HepG2 (cell line): ENCODE measurements at regions not wholly inside any gene's neighbourhood (a gene's known extent, or its start where the extent isn't known, plus 50 kb on each side); places are given as distances from the start of the nearest gene placed in this dataset.

Experiments used
- ATAC-seq: fragments of 200-7000 bp; cut with Tn5 transposase; 3 replicates; pipeline ENCODE4 v1.9.1; 2020; ENCODE audit warnings: mild to moderate bottlenecking, moderate library complexity
- BruUV-seq: library from RNA; stranded (reverse); fragments of 400-500 nt; replicated peaks from 2 replicates; lab custom pipeline; 2021; lab: Mats Ljungman, UMichigan
- CTCF ChIA-PET: fragments of 300-600 bp; formaldehyde crosslinking; extraction: SDS; loops from one replicate; lab custom pipeline; 2021; ENCODE audit warnings: low total read pairs, inconsistent platforms, low intra/inter-chr PET ratio; lab: Yijun Ruan, JAX
- POLR2A ChIA-PET: fragments of 350-600 bp; sonication (Branson Sonifier 250); formaldehyde crosslinking; loops from one replicate; lab custom pipeline; 2020; ENCODE audit warnings: antibody characterized with exemption, inconsistent platforms; lab: Yijun Ruan, JAX
- DNase-seq: peaks from one replicate; pipeline ENCODE4 v3.0.0-alpha.2; 2015; ENCODE audit warnings: low spot score
- FAIRE-seq: peaks from 3 replicates; lab custom pipeline; 2011; peaks lifted over from hg19 to GRCh38; lab: Jason Lieb, UNC
- H2AFZ ChIP-seq: one replicate; pipeline ENCODE4 v1.6.1; 2011; ENCODE audit warnings: low read length, inconsistent platforms
- H3K27ac ChIP-seq: fragments of 300-600 bp; 3 replicates; pipeline ENCODE4 v1.8.0; 2011; ENCODE audit warnings: mixed run types, mild to moderate bottlenecking, mixed read lengths, low read length, inconsistent platforms; ENCODE audit not compliant: insufficient read depth; ENCODE audit errors: extremely low read length
- H3K27me3 ChIP-seq, 2 experiments: fragments of 200-600 bp in 1 of 2; 2 replicates in 1 of 2; 3 replicates in 1 of 2; pipeline versions ENCODE4 v1.6.0 to v1.8.0; 2011; ENCODE audit warnings: low read length in 2 of 2, mild to moderate bottlenecking in 2 of 2, moderate library complexity in 2 of 2, inconsistent platforms in 1 of 2; ENCODE audit not compliant: insufficient read depth in 2 of 2, control insufficient read depth in 1 of 2
- H3K36me3 ChIP-seq, 2 experiments: fragments of 200-600 bp in 1 of 2; replicated peaks in 1 of 2; 2 replicates in 1 of 2; 3 replicates in 1 of 2; pipeline versions ENCODE4 v1.5.1 to v1.8.0; 2011; ENCODE audit warnings: low read length in 2 of 2, inconsistent platforms in 1 of 2; ENCODE audit not compliant: insufficient read depth in 2 of 2, control insufficient read depth in 1 of 2
- H3K4me1 ChIP-seq: 2 replicates; pipeline ENCODE4 v1.5.1; 2012; ENCODE audit warnings: low read length, inconsistent platforms; ENCODE audit not compliant: insufficient read depth
- H3K4me2 ChIP-seq: 2 replicates; pipeline ENCODE4 v1.6.0; 2011; ENCODE audit warnings: low read depth, low read length, inconsistent platforms
- H3K4me3 ChIP-seq, 3 experiments: fragments of 200-600 bp in 1 of 3; sonication (generic), shearing (Covaris generic) in 1 of 3; replicated peaks in 1 of 3; 2 replicates each; pipeline ENCODE4 v1.5.1; 2011 to 2016; ENCODE audit warnings: low read length in 3 of 3, inconsistent platforms in 2 of 3, low read depth in 2 of 3, mild to moderate bottlenecking in 2 of 3, control low read depth in 1 of 3, mixed read lengths in 1 of 3; ENCODE audit not compliant: insufficient read depth in 1 of 3
- H3K79me2 ChIP-seq: one replicate; pipeline ENCODE4 v1.6.1; 2011; ENCODE audit warnings: low read length, inconsistent platforms; ENCODE audit not compliant: insufficient read depth
- H3K9ac ChIP-seq: 2 replicates; pipeline ENCODE4 v1.6.0; 2011; ENCODE audit warnings: mild to moderate bottlenecking, low read depth, low read length, inconsistent platforms; ENCODE audit not compliant: insufficient read depth
- H3K9me3 ChIP-seq: 2 replicates; pipeline ENCODE4 v1.5.1; 2012; ENCODE audit warnings: mild to moderate bottlenecking, low read length
- H4K20me1 ChIP-seq: 2 replicates; pipeline ENCODE4 v1.6.0; 2011; ENCODE audit warnings: inconsistent platforms, mild to moderate bottlenecking, low read length, moderate library complexity; ENCODE audit not compliant: insufficient read depth
- CCAR2 ChIP-seq: fragments of 200-400 bp; formaldehyde crosslinking; optimal IDR thresholded peaks from 2 replicates; pipeline ENCODE3; 2018; ENCODE audit warnings: low read depth, mild to moderate bottlenecking, low read length, moderate library complexity
- SNAPC4 ChIP-seq: sonication (generic); formaldehyde crosslinking; IDR thresholded peaks from 2 replicates; pipeline ENCODE4 v1.4.0; 2020; ENCODE audit warnings: mild to moderate bottlenecking, missing genetic modification reagents
- TCF7L2 ChIP-seq: IDR thresholded peaks from 2 replicates; pipeline ENCODE4 v1.6.1; 2011; ENCODE audit warnings: mild to moderate bottlenecking, low read depth, low read length, moderate library complexity
- TFE3 ChIP-seq: IDR thresholded peaks from 2 replicates; pipeline ENCODE4 v1.6.1; 2016
- THAP11 ChIP-seq: IDR thresholded peaks from 2 replicates; pipeline ENCODE4 v1.6.1; 2016; ENCODE audit warnings: missing biosample characterization, missing genetic modification reagents
- ZNF138 ChIP-seq: sonication (generic); formaldehyde crosslinking; IDR thresholded peaks from 2 replicates; pipeline ENCODE4 v1.5.0; 2020; ENCODE audit warnings: mild to moderate bottlenecking, low read depth, missing genetic modification reagents
- ZNF281 ChIP-seq: sonication (generic); formaldehyde crosslinking; IDR thresholded peaks from 2 replicates; pipeline ENCODE4 v1.4.0; 2020; ENCODE audit warnings: missing genetic modification reagents, borderline replicate concordance
- ZNF740 ChIP-seq: sonication (generic); formaldehyde crosslinking; IDR thresholded peaks from 2 replicates; pipeline ENCODE4 v1.4.0; 2020; ENCODE audit warnings: missing genetic modification reagents
- ZUFSP ChIP-seq: sonication (generic); formaldehyde crosslinking; IDR thresholded peaks from 2 replicates; pipeline ENCODE4 v1.9.0; 2021; ENCODE audit warnings: missing genetic modification reagents, mild to moderate bottlenecking, borderline replicate concordance
- WGBS: methylation state at CpG from one replicate; pipeline ENCODE4 v1.1.6; 2017; ENCODE audit warnings: low lambda C conversion rate; 5-methylcytosine and 5-hydroxymethylcytosine counted together
- in situ Hi-C: cut with HindIII; loops from 2 replicates; pipeline ENCODE4 v1.10.0; 2017; ENCODE audit warnings: low pct_unique_long_range_greater_than_20kb; ENCODE audit not compliant: extremely low pct_ligation_motif_present
- intact Hi-C: fragments of 100-400 bp; cut with micrococcal nuclease; formaldehyde crosslinking; loops from one replicate; pipeline ENCODE4 v1.10.0; 2022; ENCODE audit not compliant: unreplicated experiment
- TF ChIP-seq, protein P1 (sequence below): sonication (generic); formaldehyde crosslinking; IDR thresholded peaks from 2 replicates; pipeline ENCODE4 v1.5.0; 2020; ENCODE audit warnings: mild to moderate bottlenecking, missing genetic modification reagents

DNA sequence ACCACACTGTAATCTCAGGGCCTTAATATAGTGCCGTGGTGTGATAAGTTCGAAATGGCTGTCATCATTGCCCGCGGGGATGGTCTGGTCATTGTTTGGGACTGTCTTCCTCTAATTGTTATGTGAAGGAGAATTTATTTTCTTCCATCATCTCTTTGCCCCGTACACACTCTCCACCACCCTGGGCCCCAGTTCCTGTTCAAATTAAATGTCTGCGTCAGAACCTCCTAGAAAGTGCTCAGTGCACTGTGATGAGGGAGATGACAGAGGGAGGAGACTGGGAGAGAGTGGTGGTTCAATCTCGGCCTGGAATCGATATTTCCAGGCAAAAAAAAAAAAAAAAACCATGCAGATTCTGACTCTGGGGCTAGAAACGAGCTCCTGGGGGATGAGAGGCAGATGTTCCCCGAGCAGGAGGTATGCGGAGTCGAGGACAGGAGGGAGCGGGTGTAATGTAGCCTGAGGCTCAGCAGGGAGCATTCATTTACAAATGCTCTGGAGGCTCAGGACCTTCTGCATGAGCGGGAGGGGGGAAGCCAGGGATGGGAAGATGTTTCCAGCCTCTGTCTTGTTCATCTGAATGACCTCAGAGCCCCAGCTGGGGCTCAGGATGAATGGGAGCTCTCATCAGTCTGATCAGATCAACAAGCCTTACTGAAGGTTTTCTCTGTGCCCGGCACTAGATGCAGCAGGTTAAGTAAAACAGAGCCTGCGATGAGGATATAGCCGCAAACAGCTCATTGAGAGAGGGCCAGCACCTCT lies 219.5 kb downstream of the TBX5 start:
- Histone ChIP-seq H3K79me2 (no peaks in the 10 kb centered on the region), H3K27ac (no peak overlapping the region), H3K9ac (no peak overlapping the region), H3K4me2 (no peak overlapping the region), H2AFZ (no peak overlapping the region), H3K27me3 (no peaks in the 10 kb centered on the region; a peak in 1 of 5 replicates), H3K4me3 (no peak overlapping the region), H3K9me3 (no peaks in the 10 kb centered on the region), H3K4me1 (no peaks in the 10 kb centered on the region), H3K36me3 (no peaks in the 10 kb centered on the region), H4K20me1 (no peaks in the 10 kb centered on the region)
- in situ Hi-C loops (no loop called here), intact Hi-C loops (no loop called here)
- no peak for DNase-seq
- no peak for FAIRE-seq
- ChIA-PET CTCF (no interaction called here), POLR2A (no interaction called here)
- BruUV-seq, result no TSS peak
- WGBS, result 33% methylated on average over 14 of the region's 17 CpGs
- no peak for ATAC-seq
- no peak for TF ChIP-seq THAP11
- no peak for TF ChIP-seq SNAPC4 (CRISPR knock-in tag)
- TF ChIP-seq ZNF281 (CRISPR knock-in tag), result no peak
- TF ChIP-seq CCAR2, result no peak
- no peak for TF ChIP-seq TCF7L2
- no peak for TF ChIP-seq ZUFSP (CRISPR knock-in tag)
- TF ChIP-seq ZNF138 (CRISPR knock-in tag), result no peak
- TF ChIP-seq ZNF740 (CRISPR knock-in tag), result no peak
- TF ChIP-seq, protein P1, sequence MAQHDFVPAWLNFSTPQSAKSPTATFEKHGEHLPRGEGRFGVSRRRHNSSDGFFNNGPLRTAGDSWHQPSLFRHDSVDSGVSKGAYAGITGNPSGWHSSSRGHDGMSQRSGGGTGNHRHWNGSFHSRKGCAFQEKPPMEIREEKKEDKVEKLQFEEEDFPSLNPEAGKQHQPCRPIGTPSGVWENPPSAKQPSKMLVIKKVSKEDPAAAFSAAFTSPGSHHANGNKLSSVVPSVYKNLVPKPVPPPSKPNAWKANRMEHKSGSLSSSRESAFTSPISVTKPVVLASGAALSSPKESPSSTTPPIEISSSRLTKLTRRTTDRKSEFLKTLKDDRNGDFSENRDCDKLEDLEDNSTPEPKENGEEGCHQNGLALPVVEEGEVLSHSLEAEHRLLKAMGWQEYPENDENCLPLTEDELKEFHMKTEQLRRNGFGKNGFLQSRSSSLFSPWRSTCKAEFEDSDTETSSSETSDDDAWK (CRISPR knock-in tag), result no peak
- no peak for TF ChIP-seq TFE3
